ENCODE measurements at regions not wholly inside any gene's neighbourhood (a gene's known extent, or its start where the extent isn't known, plus 50 kb on each side); places are given as distances from the start of the nearest gene placed in this dataset.
A peak's percentile ranks its signal among the peaks of the same experiment; 100 is the strongest.

DNA sequence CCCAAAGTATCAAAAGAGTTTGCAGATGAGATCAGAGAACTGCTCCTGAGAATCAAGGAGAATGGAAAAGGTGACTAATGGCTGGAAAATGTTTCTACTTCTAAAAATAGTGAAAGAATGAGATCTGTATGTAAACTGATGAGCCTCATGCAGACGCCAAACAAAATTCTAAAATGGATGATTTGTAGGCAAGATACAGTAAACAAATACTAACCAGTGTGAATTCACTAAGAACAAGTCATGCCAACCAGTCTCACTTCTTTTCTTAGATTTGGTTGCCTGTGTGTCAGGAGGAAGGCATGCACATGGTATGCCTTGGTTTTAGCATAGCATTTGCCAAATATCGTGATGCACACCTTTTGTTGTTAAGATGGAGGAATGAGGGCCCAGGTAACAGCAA, 94.9 kb upstream of the PIK3CG start:
- Histone ChIP-seq H3K9ac (ENCODE audit: low read length) (no peak overlapping the region), H3K4me2 (ENCODE audit: low read length) (peak overlapping the region; percentile 58), H3F3A (ENCODE audit: low read length, unreplicated experiment) (peaks cover 13% of the 10 kb centered on the region), H3K27me3 (ENCODE audit: low read length) (no peaks in the 10 kb centered on the region), H3K4me1 (ENCODE audit: insufficient read depth, low read length) (peaks cover 58% of the 10 kb centered on the region), H3K9me3 (ENCODE audit: low read length) (no peaks in the 10 kb centered on the region), H3K9me2 (replicated peaks; ENCODE audit: low read length) (no peaks in the 10 kb centered on the region), H2AFZ (ENCODE audit: low read length) (peak overlapping the region; percentile 51; the same call in 1 of the 2 replicates), H4K20me1 (ENCODE audit: low read length) (no peaks in the 10 kb centered on the region), H3K79me2 (ENCODE audit: low read length) (no peaks in the 10 kb centered on the region), H3K4me3 (ENCODE audit: low read length) (no peak overlapping the region; the same call in 1 of the 2 replicates), H3K36me3 (ENCODE audit: low read depth, low read length) (no peaks in the 10 kb centered on the region), H3K27ac (ENCODE audit: low read length) (peak overlapping the region; percentile 83)
- DNase-seq (peak; percentile 91), ATAC-seq (peak; percentile 78)
- intact Hi-C loops (cut with micrococcal nuclease), result no loop called here
- TF ChIP-seq, protein P1, sequence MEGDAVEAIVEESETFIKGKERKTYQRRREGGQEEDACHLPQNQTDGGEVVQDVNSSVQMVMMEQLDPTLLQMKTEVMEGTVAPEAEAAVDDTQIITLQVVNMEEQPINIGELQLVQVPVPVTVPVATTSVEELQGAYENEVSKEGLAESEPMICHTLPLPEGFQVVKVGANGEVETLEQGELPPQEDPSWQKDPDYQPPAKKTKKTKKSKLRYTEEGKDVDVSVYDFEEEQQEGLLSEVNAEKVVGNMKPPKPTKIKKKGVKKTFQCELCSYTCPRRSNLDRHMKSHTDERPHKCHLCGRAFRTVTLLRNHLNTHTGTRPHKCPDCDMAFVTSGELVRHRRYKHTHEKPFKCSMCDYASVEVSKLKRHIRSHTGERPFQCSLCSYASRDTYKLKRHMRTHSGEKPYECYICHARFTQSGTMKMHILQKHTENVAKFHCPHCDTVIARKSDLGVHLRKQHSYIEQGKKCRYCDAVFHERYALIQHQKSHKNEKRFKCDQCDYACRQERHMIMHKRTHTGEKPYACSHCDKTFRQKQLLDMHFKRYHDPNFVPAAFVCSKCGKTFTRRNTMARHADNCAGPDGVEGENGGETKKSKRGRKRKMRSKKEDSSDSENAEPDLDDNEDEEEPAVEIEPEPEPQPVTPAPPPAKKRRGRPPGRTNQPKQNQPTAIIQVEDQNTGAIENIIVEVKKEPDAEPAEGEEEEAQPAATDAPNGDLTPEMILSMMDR (conservative IDR thresholded peaks at IDR 0.05; ENCODE audit: low read depth, low read length), result no peak
- TF ChIP-seq EZH2 (IDR thresholded peaks at IDR 0.05; ENCODE audit: low read length, unreplicated experiment) (no peak), EZH2phosphoT487 (IDR thresholded peaks at IDR 0.05; ENCODE audit: borderline replicate concordance, low read length) (no peak)
- no TSS peak for BruUV-seq (replicated peaks)
- POLR2A ChIA-PET (ENCODE audit: unreplicated experiment), result no interaction called here
- CTCF ChIA-PET, result no interaction called here

DNA sequence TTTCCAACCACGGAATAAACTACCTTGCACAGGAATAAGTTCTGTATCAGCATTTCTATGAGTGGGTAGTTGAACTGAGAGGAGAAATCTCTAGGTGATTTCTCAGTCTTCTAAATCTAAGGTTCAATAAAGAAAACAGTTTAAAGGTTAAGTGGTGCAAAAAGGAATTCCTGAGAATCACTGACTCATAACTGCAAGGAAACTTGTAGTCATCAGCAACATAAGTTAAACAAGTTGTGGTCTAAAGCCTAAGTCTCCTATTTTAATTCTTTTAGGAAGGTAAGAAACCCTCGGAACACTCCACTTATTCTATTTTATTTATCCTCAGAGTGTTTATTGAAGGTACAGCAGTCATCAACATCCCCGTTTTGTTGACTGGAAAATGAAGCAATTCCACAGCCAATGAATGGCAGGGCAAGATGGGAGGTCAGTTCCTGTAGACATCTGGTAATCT, 92.4 kb upstream of the PIK3CG start:
- Histone ChIP-seq H3K4me3 (ENCODE audit: low read length) (peak overlapping the region; percentile 6; the same call in 1 of the 2 replicates), H2AFZ (ENCODE audit: low read length) (no peak overlapping the region), H3K27me3 (ENCODE audit: low read length) (no peaks in the 10 kb centered on the region), H3K9me3 (ENCODE audit: low read length) (no peaks in the 10 kb centered on the region), H3K4me2 (ENCODE audit: low read length) (peak overlapping the region; percentile 65), H4K20me1 (ENCODE audit: low read length) (no peaks in the 10 kb centered on the region), H3F3A (ENCODE audit: low read length, unreplicated experiment) (peaks cover 17% of the 10 kb centered on the region), H3K27ac (ENCODE audit: low read length) (peak overlapping the region; percentile 64), H3K79me2 (ENCODE audit: low read length) (no peaks in the 10 kb centered on the region), H3K9ac (ENCODE audit: low read length) (no peak overlapping the region), H3K4me1 (ENCODE audit: insufficient read depth, low read length) (peaks cover 70% of the 10 kb centered on the region), H3K36me3 (ENCODE audit: low read depth, low read length) (no peaks in the 10 kb centered on the region; the same call in 1 of the 2 replicates), H3K9me2 (replicated peaks; ENCODE audit: low read length) (no peaks in the 10 kb centered on the region)
- no TSS peak for BruUV-seq (replicated peaks)
- ChIA-PET CTCF (no interaction called here), POLR2A (ENCODE audit: unreplicated experiment) (interaction anchor here (0.5 kb wide), 1 partner anchor 20 kb away, joined by 3 read pairs; no protein-coding TSS in a partner anchor)
- ATAC-seq, result peak; percentile 21
- TF ChIP-seq EZH2phosphoT487 (IDR thresholded peaks at IDR 0.05; ENCODE audit: borderline replicate concordance, low read length) (no peak), EZH2 (IDR thresholded peaks at IDR 0.05; ENCODE audit: low read length, unreplicated experiment) (no peak)
- TF ChIP-seq, protein P1 (conservative IDR thresholded peaks at IDR 0.05; ENCODE audit: low read depth, low read length), result no peak
- peak; percentile 77 for DNase-seq
- intact Hi-C loops (cut with micrococcal nuclease), result no loop called here

DNA sequence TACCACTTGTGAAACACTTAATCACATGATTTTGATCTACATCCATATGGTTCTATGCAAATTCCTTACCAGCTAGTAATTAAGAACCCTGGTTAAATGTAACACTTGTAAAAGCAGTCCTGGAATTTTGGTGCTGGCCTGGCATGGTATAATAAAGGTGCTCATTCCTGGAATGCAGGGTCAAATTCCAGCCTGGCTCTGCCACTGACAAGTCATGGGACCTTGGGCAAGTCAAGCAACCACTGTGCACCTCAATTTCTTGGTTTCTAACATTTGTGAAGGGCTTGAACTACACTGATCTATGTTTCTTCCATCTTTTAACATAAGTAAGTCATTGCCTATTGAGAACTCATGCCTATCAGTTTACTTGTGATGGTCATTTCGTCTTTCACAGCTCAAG, 91.9 kb upstream of the PIK3CG start:
- no TSS peak for BruUV-seq (replicated peaks)
- TF ChIP-seq, protein P1 (conservative IDR thresholded peaks at IDR 0.05; ENCODE audit: low read depth, low read length), result no peak
- TF ChIP-seq EZH2 (IDR thresholded peaks at IDR 0.05; ENCODE audit: low read length, unreplicated experiment) (no peak), EZH2phosphoT487 (IDR thresholded peaks at IDR 0.05; ENCODE audit: borderline replicate concordance, low read length) (no peak)
- no peaks in the 10 kb centered on the region; the same call in 1 of the 2 replicates for H3K36me3 ChIP-seq (ENCODE audit: low read depth, low read length)
- ATAC-seq, result no peak
- H4K20me1 ChIP-seq (ENCODE audit: low read length), result no peaks in the 10 kb centered on the region
- peak; percentile 30 for DNase-seq
- H3K4me1 ChIP-seq (ENCODE audit: insufficient read depth, low read length), result peaks cover 70% of the 10 kb centered on the region
- peak overlapping the region; percentile 64; the same call in 1 of the 2 replicates for H3K27ac ChIP-seq (ENCODE audit: low read length)
- H3K79me2 ChIP-seq (ENCODE audit: low read length), result no peaks in the 10 kb centered on the region
- peak overlapping the region; percentile 9 for H3K4me2 ChIP-seq (ENCODE audit: low read length)
- H3K9ac ChIP-seq (ENCODE audit: low read length), result no peak overlapping the region
- POLR2A ChIA-PET (ENCODE audit: unreplicated experiment), result interaction anchor here (0.5 kb wide), 1 partner anchor 21 kb away, joined by 3 read pairs; no protein-coding TSS in a partner anchor
- H3K9me2 ChIP-seq (replicated peaks; ENCODE audit: low read length), result no peaks in the 10 kb centered on the region
- CTCF ChIA-PET, result no interaction called here
- H3K4me3 ChIP-seq (ENCODE audit: low read length), result no peak overlapping the region
- no peaks in the 10 kb centered on the region for H3K27me3 ChIP-seq (ENCODE audit: low read length)
- peaks cover 17% of the 10 kb centered on the region for H3F3A ChIP-seq (ENCODE audit: low read length, unreplicated experiment)
- no peak overlapping the region for H2AFZ ChIP-seq (ENCODE audit: low read length)
- no peaks in the 10 kb centered on the region for H3K9me3 ChIP-seq (ENCODE audit: low read length)
- intact Hi-C loops (cut with micrococcal nuclease), result no loop called here
